Lower lobe of right lung (tissue), 2 donors: ENCODE measurements at regions not wholly inside any gene's neighbourhood (a gene's known extent, or its start where the extent isn't known, plus 50 kb on each side); places are given as distances from the start of the nearest gene placed in this dataset.

Experiments
- ATAC-seq, 2 donors: fragments of 200-7000 bp; cut with Tn5 transposase; one replicate each; pipeline ENCODE4 v1.9.1; 2020 to 2022; ENCODE audit warnings: mild to moderate bottlenecking in 2 of 2, moderate library complexity in 2 of 2
- DNase-seq: peaks from one replicate; pipeline ENCODE4 v3.0.0-alpha.2; 2020
- H3K27ac ChIP-seq: fragments of 200-600 bp; one replicate; pipeline ENCODE4 v1.8.0; 2022
- H3K27me3 ChIP-seq: fragments of 200-600 bp; one replicate; pipeline ENCODE4 v1.8.0; 2022; ENCODE audit warnings: low read depth
- H3K36me3 ChIP-seq: fragments of 200-600 bp; one replicate; pipeline ENCODE4 v1.8.0; 2022; ENCODE audit warnings: mild to moderate bottlenecking
- H3K4me1 ChIP-seq: fragments of 200-600 bp; one replicate; pipeline ENCODE4 v1.8.0; 2022
- H3K4me3 ChIP-seq: fragments of 200-600 bp; one replicate; pipeline ENCODE4 v1.8.0; 2022; ENCODE audit warnings: mild to moderate bottlenecking
- H3K9me3 ChIP-seq: fragments of 200-600 bp; one replicate; pipeline ENCODE4 v1.8.0; 2022
- intact Hi-C: fragments of 100-400 bp; cut with DNase I; formaldehyde crosslinking; loops from one replicate; pipeline ENCODE4 v1.11.0; 2022
- TF ChIP-seq, protein P1 (sequence below): fragments of 200-600 bp; IDR thresholded peaks from one replicate; pipeline ENCODE4 v1.8.0; 2022; ENCODE audit warnings: antibody characterized with exemption, mild to moderate bottlenecking
- donor health status: DM: no; HTN: yes; CAD: no; lungs with severe emphysema.

DNA sequence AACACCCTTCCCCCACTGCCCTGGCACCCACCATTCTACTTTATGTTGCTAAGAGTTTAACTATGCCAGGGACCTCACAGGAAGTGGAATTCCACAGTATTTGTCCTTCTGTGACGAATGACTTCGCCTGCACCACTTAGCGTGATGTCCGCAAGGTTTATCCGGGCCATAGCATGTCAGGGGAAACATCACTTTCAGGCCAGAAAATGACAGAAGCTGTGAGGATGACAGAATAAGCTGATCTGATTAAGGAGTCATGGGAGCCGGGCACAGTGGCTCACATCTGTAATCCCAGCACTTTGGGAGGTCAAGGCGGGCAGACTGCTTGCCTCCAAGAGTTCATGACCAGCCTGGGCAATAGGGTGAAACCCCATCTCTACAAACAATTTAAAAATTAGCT, 248.8 kb downstream of the EIPR1 start:
- intact Hi-C loops, result no loop called here
- Histone ChIP-seq H3K36me3 (no peaks in the 10 kb centered on the region), H3K27ac (no peak overlapping the region), H3K4me1 (no peaks in the 10 kb centered on the region), H3K27me3 (no peaks in the 10 kb centered on the region), H3K4me3 (no peak overlapping the region), H3K9me3 (no peaks in the 10 kb centered on the region)
- TF ChIP-seq, protein P1, sequence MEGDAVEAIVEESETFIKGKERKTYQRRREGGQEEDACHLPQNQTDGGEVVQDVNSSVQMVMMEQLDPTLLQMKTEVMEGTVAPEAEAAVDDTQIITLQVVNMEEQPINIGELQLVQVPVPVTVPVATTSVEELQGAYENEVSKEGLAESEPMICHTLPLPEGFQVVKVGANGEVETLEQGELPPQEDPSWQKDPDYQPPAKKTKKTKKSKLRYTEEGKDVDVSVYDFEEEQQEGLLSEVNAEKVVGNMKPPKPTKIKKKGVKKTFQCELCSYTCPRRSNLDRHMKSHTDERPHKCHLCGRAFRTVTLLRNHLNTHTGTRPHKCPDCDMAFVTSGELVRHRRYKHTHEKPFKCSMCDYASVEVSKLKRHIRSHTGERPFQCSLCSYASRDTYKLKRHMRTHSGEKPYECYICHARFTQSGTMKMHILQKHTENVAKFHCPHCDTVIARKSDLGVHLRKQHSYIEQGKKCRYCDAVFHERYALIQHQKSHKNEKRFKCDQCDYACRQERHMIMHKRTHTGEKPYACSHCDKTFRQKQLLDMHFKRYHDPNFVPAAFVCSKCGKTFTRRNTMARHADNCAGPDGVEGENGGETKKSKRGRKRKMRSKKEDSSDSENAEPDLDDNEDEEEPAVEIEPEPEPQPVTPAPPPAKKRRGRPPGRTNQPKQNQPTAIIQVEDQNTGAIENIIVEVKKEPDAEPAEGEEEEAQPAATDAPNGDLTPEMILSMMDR, result no peak
- DNase-seq (no peak), ATAC-seq (no peak)

DNA sequence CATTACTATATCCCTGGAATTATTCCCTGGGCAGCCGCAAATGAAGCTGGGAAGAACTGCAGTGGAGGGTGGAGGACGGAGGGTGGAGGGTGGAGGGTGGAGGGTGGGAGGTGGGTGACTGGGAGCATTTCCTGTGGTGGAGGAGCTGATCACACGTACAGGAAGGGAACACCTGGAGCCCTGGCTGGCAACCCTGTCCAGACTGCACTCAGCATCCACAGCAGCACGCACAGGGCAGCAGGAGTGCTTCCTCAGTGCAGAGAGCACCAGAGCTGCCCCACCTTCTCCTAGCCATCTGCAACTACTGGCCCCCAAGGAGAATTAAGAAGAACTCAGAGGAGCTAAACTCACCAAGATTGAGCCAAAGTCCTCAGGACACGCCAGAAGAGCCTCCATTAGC, 249.9 kb downstream of the EIPR1 start:
- TF ChIP-seq, protein P1, result no peak
- H3K4me1 ChIP-seq, result no peaks in the 10 kb centered on the region
- no peak overlapping the region for H3K4me3 ChIP-seq
- no peak overlapping the region for H3K27ac ChIP-seq
- DNase-seq (no peak), ATAC-seq (no peak)
- intact Hi-C loops, result no loop called here
- no peaks in the 10 kb centered on the region for H3K27me3 ChIP-seq
- no peaks in the 10 kb centered on the region for H3K36me3 ChIP-seq
- no peaks in the 10 kb centered on the region for H3K9me3 ChIP-seq

DNA sequence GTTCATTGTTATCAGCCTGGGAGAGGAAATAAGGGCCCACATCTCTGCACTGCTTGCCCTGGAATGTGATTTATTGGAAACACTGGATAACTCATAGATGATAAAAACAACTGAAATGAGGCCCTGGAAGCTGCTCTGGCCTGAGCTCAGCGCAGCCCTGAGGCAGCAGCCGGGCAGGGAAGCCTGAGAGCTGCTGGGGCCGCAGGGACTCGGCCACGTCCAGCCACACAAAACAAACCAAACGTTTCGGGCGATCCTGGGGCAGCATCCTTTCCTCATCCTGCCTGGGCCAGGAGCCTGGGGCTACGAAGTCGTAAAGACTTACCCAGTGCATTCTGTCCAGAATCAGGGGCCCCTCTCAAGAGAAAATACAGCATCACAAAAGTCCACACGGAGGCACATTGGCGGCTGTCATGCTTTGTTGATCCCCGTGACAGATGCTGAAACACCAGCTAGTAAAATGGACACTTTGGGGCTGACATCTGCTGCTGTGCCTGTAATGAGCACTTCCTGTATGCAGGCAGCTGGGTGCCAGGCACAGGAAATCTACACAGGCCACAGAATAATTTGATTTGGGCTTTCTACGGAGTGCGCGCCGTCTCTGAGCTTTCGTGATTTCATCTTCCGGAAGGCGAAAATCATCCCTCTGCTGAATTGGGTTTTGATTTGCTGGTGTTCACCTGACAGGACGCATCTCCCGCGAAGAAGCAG, 250.6 kb downstream of the EIPR1 start:
- intact Hi-C loops, result no loop called here
- H3K27me3 ChIP-seq, result no peaks in the 10 kb centered on the region
- no peaks in the 10 kb centered on the region for H3K36me3 ChIP-seq
- TF ChIP-seq, protein P1, result no peak
- no peaks in the 10 kb centered on the region for H3K4me1 ChIP-seq
- no peak for DNase-seq
- no peak overlapping the region for H3K27ac ChIP-seq
- H3K9me3 ChIP-seq, result no peaks in the 10 kb centered on the region
- no peak for ATAC-seq
- no peak overlapping the region for H3K4me3 ChIP-seq

DNA sequence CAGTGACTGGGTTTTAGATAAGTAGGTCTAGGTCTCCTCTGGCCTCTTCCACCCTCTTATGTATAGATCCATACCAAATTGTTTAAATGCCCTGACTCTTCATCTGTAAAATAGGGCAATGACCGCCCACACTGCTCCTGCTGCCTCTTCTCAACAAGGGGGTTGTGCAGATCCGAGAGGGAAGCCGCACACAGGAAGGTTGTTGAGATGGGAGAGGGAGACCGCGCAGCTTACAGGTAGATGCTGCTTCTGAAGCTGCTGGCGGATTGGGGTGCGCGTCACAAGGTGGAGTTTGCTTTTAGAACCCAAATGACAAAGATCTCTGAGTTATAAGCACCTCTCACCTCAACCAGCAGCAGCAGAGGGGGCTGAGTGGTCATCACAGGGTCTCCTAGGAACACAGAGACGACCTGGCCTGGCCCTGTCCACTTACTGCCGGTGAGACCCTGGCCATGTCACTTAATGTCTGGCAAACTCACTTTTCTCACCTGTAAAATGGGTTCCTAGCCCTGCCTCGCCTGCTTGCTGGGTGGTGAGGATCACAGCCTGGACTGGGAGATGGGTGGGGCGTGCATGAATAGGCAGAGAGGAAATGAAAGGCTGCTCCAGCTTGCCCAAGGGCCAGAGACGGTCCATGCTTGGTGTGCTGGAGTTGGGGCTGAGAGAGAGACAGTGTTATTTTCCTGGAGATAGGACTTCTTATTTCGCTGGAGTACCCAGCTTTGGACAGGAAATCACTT, 251.3 kb downstream of the EIPR1 start:
- H3K4me3 ChIP-seq, result no peak overlapping the region
- no peaks in the 10 kb centered on the region for H3K4me1 ChIP-seq
- DNase-seq (no peak), ATAC-seq (no peak)
- H3K27me3 ChIP-seq, result no peaks in the 10 kb centered on the region
- H3K9me3 ChIP-seq, result no peaks in the 10 kb centered on the region
- TF ChIP-seq, protein P1, result no peak
- H3K27ac ChIP-seq, result no peak overlapping the region
- no peaks in the 10 kb centered on the region for H3K36me3 ChIP-seq
- intact Hi-C loops, result no loop called here

DNA sequence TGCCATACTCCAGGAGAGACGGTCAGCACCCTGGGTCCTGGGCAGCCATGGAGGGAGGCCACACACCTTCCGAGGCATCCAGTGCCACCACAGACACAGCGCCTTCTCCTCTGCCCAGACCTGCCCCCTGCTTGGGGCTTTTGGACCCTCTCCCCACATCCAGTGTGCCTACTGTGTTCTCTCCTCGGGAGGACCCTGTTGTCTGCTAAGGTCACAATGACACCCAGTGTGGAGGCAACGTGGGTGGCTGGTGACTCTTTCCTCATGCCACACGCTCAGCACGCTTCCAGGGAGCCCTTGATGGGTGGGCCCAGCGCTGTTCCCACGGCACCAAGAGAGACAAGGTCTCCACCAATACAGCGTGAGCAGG, 251.9 kb downstream of the EIPR1 start:
- Histone ChIP-seq H3K27me3 (no peaks in the 10 kb centered on the region), H3K4me3 (no peak overlapping the region), H3K9me3 (no peaks in the 10 kb centered on the region), H3K27ac (no peak overlapping the region), H3K4me1 (no peaks in the 10 kb centered on the region), H3K36me3 (no peaks in the 10 kb centered on the region)
- DNase-seq (no peak), ATAC-seq (no peak)
- intact Hi-C loops, result no loop called here
- TF ChIP-seq, protein P1, result no peak
